HepG2 (cell line): ENCODE measurements at regions not wholly inside any gene's neighbourhood (a gene's known extent, or its start where the extent isn't known, plus 50 kb on each side); places are given as distances from the start of the nearest gene placed in this dataset.

Experiments used
- AGO1 ChIP-seq: fragments of 200-400 bp; formaldehyde crosslinking; IDR thresholded peaks from 2 replicates; pipeline ENCODE4 v1.6.1; 2017; ENCODE audit warnings: mild to moderate bottlenecking, low read depth, low read length, moderate library complexity; ENCODE audit not compliant: poor library complexity, severe bottlenecking
- ARID3A ChIP-seq: IDR thresholded peaks from 2 replicates; pipeline ENCODE4 v1.6.1; 2012; ENCODE audit warnings: low read depth, low read length, improper control_type of control experiment
- ARID5B ChIP-seq: IDR thresholded peaks from 2 replicates; pipeline ENCODE4 v1.4.0; 2020; ENCODE audit warnings: mild to moderate bottlenecking, missing genetic modification reagents
- CBX5 ChIP-seq: sonication (generic); formaldehyde crosslinking; IDR thresholded peaks from 2 replicates; pipeline ENCODE4 v1.4.0; 2020; ENCODE audit warnings: missing genetic modification reagents, borderline replicate concordance
- CCDC6 ChIP-seq: sonication (generic); formaldehyde crosslinking; IDR thresholded peaks from 2 replicates; pipeline ENCODE4 v1.8.1; 2022; ENCODE audit warnings: mild to moderate bottlenecking, missing genetic modification reagents, moderate library complexity
- GABPA ChIP-seq, 2 experiments: IDR thresholded peaks; 2 replicates each; pipeline ENCODE4 v1.6.1; 2011 to 2016; ENCODE audit warnings: low read depth in 2 of 2, low read length in 1 of 2, missing biosample characterization in 1 of 2, missing genetic modification characterization in 1 of 2
- IKZF1 ChIP-seq: fragments of 450-650 bp; IDR thresholded peaks from 2 replicates; pipeline ENCODE4 v1.7.1; 2016
- IRF2 ChIP-seq: IDR thresholded peaks from 2 replicates; pipeline ENCODE4 v1.6.1; 2018; ENCODE audit warnings: missing genetic modification reagents, missing compliant biosample characterization
- MAZ ChIP-seq, 2 experiments: sonication (generic) in 1 of 2; formaldehyde crosslinking in 1 of 2; IDR thresholded peaks; 2 replicates each; pipeline versions ENCODE4 v1.5.0 to v1.6.1; 2012 to 2020; ENCODE audit warnings: low read depth in 2 of 2, mild to moderate bottlenecking in 2 of 2, borderline replicate concordance in 1 of 2, improper control_type of control experiment in 1 of 2, low read length in 1 of 2, missing genetic modification reagents in 1 of 2, moderate library complexity in 1 of 2
- PHF8 ChIP-seq: sonication (generic); formaldehyde crosslinking; IDR thresholded peaks from 2 replicates; pipeline ENCODE4 v1.5.0; 2020; ENCODE audit warnings: missing genetic modification reagents
- RNF2 ChIP-seq: fragments of 450-650 bp; conservative IDR thresholded peaks from 2 replicates; pipeline ENCODE4 v1.6.1; 2016; ENCODE audit warnings: low read depth
- SATB2 ChIP-seq: sonication (generic); formaldehyde crosslinking; IDR thresholded peaks from 2 replicates; pipeline ENCODE4 v1.5.0; 2020; ENCODE audit warnings: missing genetic modification reagents
- SETDB1 ChIP-seq: sonication (generic); formaldehyde crosslinking; IDR thresholded peaks from 2 replicates; pipeline ENCODE4 v1.5.1; 2020; ENCODE audit warnings: missing genetic modification reagents, mild to moderate bottlenecking, borderline replicate concordance
- STAG1 ChIP-seq: sonication (generic); formaldehyde crosslinking; IDR thresholded peaks from 2 replicates; pipeline ENCODE4 v1.4.0; 2020; ENCODE audit warnings: missing genetic modification reagents
- ZNF10 ChIP-seq: sonication (generic); formaldehyde crosslinking; IDR thresholded peaks from 2 replicates; pipeline ENCODE4 v1.4.0; 2020; ENCODE audit warnings: mild to moderate bottlenecking, low read depth, missing genetic modification reagents, borderline replicate concordance
- ZNF101 ChIP-seq: sonication (generic); formaldehyde crosslinking; IDR thresholded peaks from 2 replicates; pipeline ENCODE4 v1.4.0; 2020; ENCODE audit warnings: mild to moderate bottlenecking, low read depth, missing genetic modification reagents, borderline replicate concordance
- TF ChIP-seq, protein P1 (sequence below): sonication (generic); formaldehyde crosslinking; IDR thresholded peaks from 2 replicates; pipeline ENCODE4 v1.4.0; 2020; ENCODE audit warnings: missing genetic modification reagents, borderline replicate concordance
- TF ChIP-seq, protein P2 (sequence below): sonication (generic); formaldehyde crosslinking; IDR thresholded peaks from 2 replicates; pipeline ENCODE4 v1.4.0; 2020; ENCODE audit warnings: mild to moderate bottlenecking, missing genetic modification reagents
- TF ChIP-seq, protein P3 (sequence below): sonication (generic); formaldehyde crosslinking; IDR thresholded peaks from 2 replicates; pipeline ENCODE4 v1.9.0; 2022; ENCODE audit warnings: low read depth, missing genetic modification reagents

DNA sequence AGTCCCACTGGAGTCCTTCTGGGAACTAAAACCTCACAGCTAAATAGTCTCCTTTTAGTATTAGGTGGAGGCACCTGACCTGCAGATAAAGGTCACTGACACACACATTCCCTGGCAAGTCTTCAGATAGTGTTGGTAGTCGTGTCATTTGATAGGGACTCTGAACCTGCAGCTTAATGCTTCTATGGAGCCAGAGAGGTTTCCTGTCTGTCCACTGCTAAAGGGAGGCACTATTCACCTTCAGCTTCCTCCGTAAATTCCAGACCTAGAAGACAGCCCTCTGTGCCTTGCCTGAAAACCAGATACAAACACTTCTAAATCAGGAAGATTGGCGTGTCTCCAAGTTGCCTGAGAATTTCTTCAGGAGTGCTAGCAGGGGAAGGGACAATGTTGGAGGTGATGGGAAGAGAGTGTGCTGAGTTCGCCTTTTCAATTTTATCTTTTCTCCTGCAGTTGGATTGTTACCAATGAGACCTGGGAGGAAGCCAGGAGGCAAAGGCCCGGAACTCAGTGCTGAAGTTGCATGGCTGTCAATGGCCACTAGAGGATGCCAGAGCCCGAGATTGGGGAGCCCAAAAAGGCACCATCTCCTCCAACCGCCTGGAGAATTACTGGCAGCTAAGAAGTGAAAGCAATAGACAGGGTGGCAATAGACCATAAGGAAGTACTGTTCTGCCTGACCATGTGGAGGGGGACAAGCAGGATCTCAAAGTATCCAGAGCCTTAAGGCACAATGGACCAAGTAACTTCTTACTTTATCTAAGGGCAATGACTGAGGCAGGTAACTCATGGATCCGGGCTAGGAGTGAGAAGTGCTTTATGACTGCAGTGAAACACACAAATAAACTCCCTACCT lies 81.6 kb upstream of the SCAF11 start (continued):
- no peak for TF ChIP-seq ARID3A
- no peak for TF ChIP-seq MAZ (IDR thresholded peaks at IDR 0.05; ENCODE audit: borderline replicate concordance, low read depth, low read length)
- no peak for TF ChIP-seq MAZ (CRISPR knock-in tag; IDR thresholded peaks at IDR 0.05; ENCODE audit: low read depth)
- TF ChIP-seq ZNF101 (CRISPR knock-in tag), result no peak
- no peak for TF ChIP-seq ZNF10 (CRISPR knock-in tag)
- peak; percentile 89 for TF ChIP-seq STAG1 (CRISPR knock-in tag)
- no peak for TF ChIP-seq AGO1
- TF ChIP-seq GABPA (IDR thresholded peaks at IDR 0.05; ENCODE audit: low read depth, low read length), result no peak
- peak; percentile 50 for TF ChIP-seq GABPA (CRISPR knock-in tag; IDR thresholded peaks at IDR 0.05; ENCODE audit: low read depth)
- TF ChIP-seq RNF2, result no peak
- peak; percentile 36 for TF ChIP-seq ARID5B
- no peak for TF ChIP-seq SATB2 (CRISPR knock-in tag)
- TF ChIP-seq, protein P1, sequence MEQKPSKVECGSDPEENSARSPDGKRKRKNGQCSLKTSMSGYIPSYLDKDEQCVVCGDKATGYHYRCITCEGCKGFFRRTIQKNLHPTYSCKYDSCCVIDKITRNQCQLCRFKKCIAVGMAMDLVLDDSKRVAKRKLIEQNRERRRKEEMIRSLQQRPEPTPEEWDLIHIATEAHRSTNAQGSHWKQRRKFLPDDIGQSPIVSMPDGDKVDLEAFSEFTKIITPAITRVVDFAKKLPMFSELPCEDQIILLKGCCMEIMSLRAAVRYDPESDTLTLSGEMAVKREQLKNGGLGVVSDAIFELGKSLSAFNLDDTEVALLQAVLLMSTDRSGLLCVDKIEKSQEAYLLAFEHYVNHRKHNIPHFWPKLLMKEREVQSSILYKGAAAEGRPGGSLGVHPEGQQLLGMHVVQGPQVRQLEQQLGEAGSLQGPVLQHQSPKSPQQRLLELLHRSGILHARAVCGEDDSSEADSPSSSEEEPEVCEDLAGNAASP, result 0 out of 2 replicates have a peak, but pooled peaks have one; percentile 30
- TF ChIP-seq, protein P2, sequence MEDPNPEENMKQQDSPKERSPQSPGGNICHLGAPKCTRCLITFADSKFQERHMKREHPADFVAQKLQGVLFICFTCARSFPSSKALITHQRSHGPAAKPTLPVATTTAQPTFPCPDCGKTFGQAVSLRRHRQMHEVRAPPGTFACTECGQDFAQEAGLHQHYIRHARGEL (CRISPR knock-in tag), result no peak
- 0 out of 2 replicates have a peak, but pooled peaks have one; percentile 24 for TF ChIP-seq CBX5 (CRISPR knock-in tag)
- TF ChIP-seq IRF2 (CRISPR knock-in tag), result peak; percentile 55; the same call in 1 of the 2 replicates
- no peak for TF ChIP-seq SETDB1 (CRISPR knock-in tag)
- TF ChIP-seq IKZF1, result no peak
- no peak for TF ChIP-seq PHF8
- TF ChIP-seq, protein P3, sequence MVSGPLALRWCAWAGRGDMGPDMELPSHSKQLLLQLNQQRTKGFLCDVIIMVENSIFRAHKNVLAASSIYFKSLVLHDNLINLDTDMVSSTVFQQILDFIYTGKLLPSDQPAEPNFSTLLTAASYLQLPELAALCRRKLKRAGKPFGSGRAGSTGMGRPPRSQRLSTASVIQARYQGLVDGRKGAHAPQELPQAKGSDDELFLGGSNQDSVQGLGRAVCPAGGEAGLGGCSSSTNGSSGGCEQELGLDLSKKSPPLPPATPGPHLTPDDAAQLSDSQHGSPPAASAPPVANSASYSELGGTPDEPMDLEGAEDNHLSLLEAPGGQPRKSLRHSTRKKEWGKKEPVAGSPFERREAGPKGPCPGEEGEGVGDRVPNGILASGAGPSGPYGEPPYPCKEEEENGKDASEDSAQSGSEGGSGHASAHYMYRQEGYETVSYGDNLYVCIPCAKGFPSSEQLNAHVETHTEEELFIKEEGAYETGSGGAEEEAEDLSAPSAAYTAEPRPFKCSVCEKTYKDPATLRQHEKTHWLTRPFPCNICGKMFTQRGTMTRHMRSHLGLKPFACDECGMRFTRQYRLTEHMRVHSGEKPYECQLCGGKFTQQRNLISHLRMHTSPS (CRISPR knock-in tag), result no peak
- 0 out of 2 replicates have a peak, but pooled peaks have one; percentile 22 for TF ChIP-seq CCDC6 (CRISPR knock-in tag)
